ENCODE measurements at regions not wholly inside any gene's neighbourhood (a gene's known extent, or its start where the extent isn't known, plus 50 kb on each side); places are given as distances from the start of the nearest gene placed in this dataset.

GRCh38 chr2:66379473-66379872 is 55.5 kb upstream of the MEIS1 start:
- no peak for TF ChIP-seq CTCF (IDR thresholded peaks at IDR 0.05; ENCODE audit: borderline replicate concordance, extremely low read depth, low read length, poor library complexity, severe bottlenecking)
- TF ChIP-seq EZH2 (IDR thresholded peaks at IDR 0.05; ENCODE audit: borderline replicate concordance, low read depth, low read length, severe bottlenecking) = no peak
